Hepatocyte (in vitro differentiated cells): ENCODE measurements at regions not wholly inside any gene's neighbourhood (a gene's known extent, or its start where the extent isn't known, plus 50 kb on each side); places are given as distances from the start of the nearest gene placed in this dataset.

ENCODE experiments used
- DNase-seq: peaks from one replicate; pipeline ENCODE4 v3.0.0-alpha.2; 2016; ENCODE audit warnings: low spot score
- H2AFZ ChIP-seq: fragments of 200-600 bp; sonication (generic); 2 replicates; pipeline ENCODE4 v1.6.0; 2016; ENCODE audit warnings: antibody characterized with exemption, mild to moderate bottlenecking
- H3K27ac ChIP-seq: fragments of 200-600 bp; sonication (generic); 2 replicates; pipeline ENCODE4 v1.5.1; 2016; ENCODE audit warnings: mild to moderate bottlenecking
- H3K27me3 ChIP-seq: fragments of 200-600 bp; sonication (generic); 2 replicates; pipeline ENCODE4 v1.6.1; 2016
- H3K36me3 ChIP-seq: fragments of 200-600 bp; sonication (generic); replicated peaks from 2 replicates; pipeline ENCODE4 v1.5.1; 2016; ENCODE audit warnings: low read depth; ENCODE audit not compliant: insufficient read depth
- H3K4me1 ChIP-seq: fragments of 200-600 bp; sonication (generic); 2 replicates; pipeline ENCODE4 v1.5.1; 2016; ENCODE audit warnings: mild to moderate bottlenecking, moderate library complexity; ENCODE audit not compliant: insufficient read depth
- H3K4me2 ChIP-seq: fragments of 200-600 bp; sonication (generic); 2 replicates; pipeline ENCODE4 v1.6.0; 2016
- H3K4me3 ChIP-seq: fragments of 200-600 bp; sonication (generic); 2 replicates; pipeline ENCODE4 v1.5.1; 2016; ENCODE audit warnings: mild to moderate bottlenecking
- H3K79me2 ChIP-seq: fragments of 200-600 bp; sonication (generic); 2 replicates; pipeline ENCODE4 v1.6.0; 2017; ENCODE audit warnings: mild to moderate bottlenecking
- H3K9me2 ChIP-seq: fragments of 200-600 bp; sonication (generic); replicated peaks from 2 replicates; pipeline ENCODE4 v1.6.0; 2017; ENCODE audit warnings: mild to moderate bottlenecking; ENCODE audit not compliant: insufficient read depth
- H3K9me3 ChIP-seq: fragments of 200-600 bp; sonication (generic); 2 replicates; pipeline ENCODE4 v1.5.1; 2016; ENCODE audit warnings: low read depth, mild to moderate bottlenecking
- H4K20me1 ChIP-seq: fragments of 200-600 bp; sonication (generic); 2 replicates; pipeline ENCODE4 v1.6.0; 2016; ENCODE audit warnings: mild to moderate bottlenecking; ENCODE audit not compliant: insufficient read depth, poor library complexity, severe bottlenecking
- EZH2 ChIP-seq: fragments of 200-600 bp; sonication (generic); IDR thresholded peaks from 2 replicates; pipeline ENCODE4 v1.6.1; 2016; ENCODE audit warnings: antibody characterized with exemption, mild to moderate bottlenecking, borderline replicate concordance
- EZH2phosphoT487 ChIP-seq: fragments of 200-600 bp; sonication (generic); IDR thresholded peaks from one replicate; pipeline ENCODE4 v1.6.1; 2018; ENCODE audit warnings: antibody characterized with exemption, mild to moderate bottlenecking, low read depth, moderate library complexity; ENCODE audit not compliant: unreplicated experiment, severe bottlenecking
- WGBS: methylation state at CpG from one replicate; pipeline ENCODE4 v1.1.6; 2016; ENCODE audit warnings: low lambda C conversion rate; ENCODE audit errors: missing lambda C conversion rate; 5-methylcytosine and 5-hydroxymethylcytosine counted together
- TF ChIP-seq, protein P1 (sequence below): fragments of 200-600 bp; sonication (generic); IDR thresholded peaks from 2 replicates; pipeline ENCODE4 v1.5.1; 2016; ENCODE audit warnings: antibody characterized with exemption, mild to moderate bottlenecking; ENCODE audit not compliant: poor library complexity

DNA sequence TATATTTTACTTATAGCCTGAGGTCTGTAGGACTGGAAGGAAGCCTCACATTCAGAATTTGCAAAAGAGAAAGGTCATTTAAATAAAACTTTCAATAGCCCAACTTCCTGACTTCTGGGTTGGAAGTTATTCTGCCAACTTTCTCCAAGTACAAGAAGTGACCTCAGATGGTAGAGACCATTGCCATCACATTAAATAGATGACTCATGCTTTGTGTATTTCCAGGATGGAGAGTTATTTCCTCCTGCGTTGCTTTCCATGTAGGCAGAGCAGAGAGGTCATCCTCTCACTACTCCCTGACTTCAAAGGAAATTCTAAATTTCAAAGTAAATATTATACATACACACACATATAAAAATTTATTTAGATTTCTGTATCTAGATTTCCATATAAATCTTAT, 73.0 kb upstream of the NR3C2 start:
- Histone ChIP-seq H3K4me3 (no peak overlapping the region), H3K36me3 (no peaks in the 10 kb centered on the region), H4K20me1 (no peaks in the 10 kb centered on the region), H3K4me1 (no peaks in the 10 kb centered on the region), H3K4me2 (no peak overlapping the region), H3K9me3 (no peaks in the 10 kb centered on the region), H3K9me2 (no peaks in the 10 kb centered on the region), H3K27ac (no peak overlapping the region), H3K27me3 (no peaks in the 10 kb centered on the region), H3K79me2 (no peaks in the 10 kb centered on the region), H2AFZ (no peak overlapping the region)
- no peak for TF ChIP-seq EZH2phosphoT487
- TF ChIP-seq, protein P1, sequence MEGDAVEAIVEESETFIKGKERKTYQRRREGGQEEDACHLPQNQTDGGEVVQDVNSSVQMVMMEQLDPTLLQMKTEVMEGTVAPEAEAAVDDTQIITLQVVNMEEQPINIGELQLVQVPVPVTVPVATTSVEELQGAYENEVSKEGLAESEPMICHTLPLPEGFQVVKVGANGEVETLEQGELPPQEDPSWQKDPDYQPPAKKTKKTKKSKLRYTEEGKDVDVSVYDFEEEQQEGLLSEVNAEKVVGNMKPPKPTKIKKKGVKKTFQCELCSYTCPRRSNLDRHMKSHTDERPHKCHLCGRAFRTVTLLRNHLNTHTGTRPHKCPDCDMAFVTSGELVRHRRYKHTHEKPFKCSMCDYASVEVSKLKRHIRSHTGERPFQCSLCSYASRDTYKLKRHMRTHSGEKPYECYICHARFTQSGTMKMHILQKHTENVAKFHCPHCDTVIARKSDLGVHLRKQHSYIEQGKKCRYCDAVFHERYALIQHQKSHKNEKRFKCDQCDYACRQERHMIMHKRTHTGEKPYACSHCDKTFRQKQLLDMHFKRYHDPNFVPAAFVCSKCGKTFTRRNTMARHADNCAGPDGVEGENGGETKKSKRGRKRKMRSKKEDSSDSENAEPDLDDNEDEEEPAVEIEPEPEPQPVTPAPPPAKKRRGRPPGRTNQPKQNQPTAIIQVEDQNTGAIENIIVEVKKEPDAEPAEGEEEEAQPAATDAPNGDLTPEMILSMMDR = no peak
- TF ChIP-seq EZH2 = no peak
- WGBS = 63% methylated on average over 1 of the region's 1 CpG
- no peak for DNase-seq

DNA sequence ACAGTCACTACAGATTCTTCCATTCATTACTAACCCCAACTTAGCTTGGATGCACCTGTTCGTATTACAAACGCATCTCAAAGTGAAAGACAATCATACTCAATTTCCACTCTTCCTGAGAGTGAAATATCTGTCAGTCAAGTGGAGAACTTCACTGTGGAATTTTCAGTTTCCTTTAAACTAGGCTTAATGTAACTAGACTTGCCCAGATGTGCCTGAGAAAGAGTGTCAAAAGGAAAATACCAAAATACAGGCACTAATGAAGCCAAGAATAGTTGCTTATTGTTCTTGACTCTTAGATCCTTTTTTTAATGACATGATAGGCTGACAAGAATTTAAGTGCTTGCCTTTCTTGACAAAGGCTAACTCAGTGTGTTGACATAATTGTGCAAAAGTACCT, 72.4 kb upstream of the NR3C2 start:
- Histone ChIP-seq H3K27ac (no peak overlapping the region), H3K4me2 (no peak overlapping the region), H2AFZ (no peak overlapping the region), H4K20me1 (no peaks in the 10 kb centered on the region), H3K9me3 (no peaks in the 10 kb centered on the region), H3K4me3 (no peak overlapping the region), H3K9me2 (no peaks in the 10 kb centered on the region), H3K36me3 (no peaks in the 10 kb centered on the region), H3K79me2 (no peaks in the 10 kb centered on the region), H3K4me1 (no peaks in the 10 kb centered on the region), H3K27me3 (no peaks in the 10 kb centered on the region)
- DNase-seq = no peak
- TF ChIP-seq EZH2 = no peak
- TF ChIP-seq EZH2phosphoT487 = no peak
- TF ChIP-seq, protein P1 = no peak
- WGBS = 93% methylated on average over 2 of the region's 2 CpGs

DNA sequence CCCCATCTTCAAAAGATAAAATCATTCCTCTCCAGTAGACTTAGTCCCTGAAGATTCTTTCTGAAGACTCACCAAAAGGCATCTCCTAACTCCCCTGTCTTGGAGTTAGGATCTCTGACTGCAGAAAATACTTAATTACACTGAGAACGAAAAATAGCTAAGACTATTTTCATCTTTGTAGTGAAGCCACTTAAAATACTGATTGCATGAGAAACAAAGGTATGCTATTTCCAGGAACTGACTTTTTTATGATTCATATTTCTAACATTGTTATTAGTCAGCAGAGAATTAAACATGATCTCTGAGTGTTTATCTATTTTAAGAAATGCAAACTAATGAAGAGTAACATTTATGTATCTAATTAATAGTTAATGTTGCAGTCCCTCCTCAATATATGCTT, 71.8 kb upstream of the NR3C2 start:
- H3K36me3 ChIP-seq = no peaks in the 10 kb centered on the region
- H3K27ac ChIP-seq = no peak overlapping the region
- H4K20me1 ChIP-seq = no peaks in the 10 kb centered on the region
- H3K4me1 ChIP-seq = no peaks in the 10 kb centered on the region
- H3K9me3 ChIP-seq = no peaks in the 10 kb centered on the region
- no peak for TF ChIP-seq EZH2phosphoT487
- TF ChIP-seq, protein P1 = no peak
- no peaks in the 10 kb centered on the region for H3K79me2 ChIP-seq
- DNase-seq = no peak
- H2AFZ ChIP-seq = no peak overlapping the region
- H3K4me3 ChIP-seq = no peak overlapping the region
- no peaks in the 10 kb centered on the region for H3K9me2 ChIP-seq
- no peak overlapping the region for H3K4me2 ChIP-seq
- no peaks in the 10 kb centered on the region for H3K27me3 ChIP-seq
- 63% methylated on average over 1 of the region's 1 CpG for WGBS

DNA sequence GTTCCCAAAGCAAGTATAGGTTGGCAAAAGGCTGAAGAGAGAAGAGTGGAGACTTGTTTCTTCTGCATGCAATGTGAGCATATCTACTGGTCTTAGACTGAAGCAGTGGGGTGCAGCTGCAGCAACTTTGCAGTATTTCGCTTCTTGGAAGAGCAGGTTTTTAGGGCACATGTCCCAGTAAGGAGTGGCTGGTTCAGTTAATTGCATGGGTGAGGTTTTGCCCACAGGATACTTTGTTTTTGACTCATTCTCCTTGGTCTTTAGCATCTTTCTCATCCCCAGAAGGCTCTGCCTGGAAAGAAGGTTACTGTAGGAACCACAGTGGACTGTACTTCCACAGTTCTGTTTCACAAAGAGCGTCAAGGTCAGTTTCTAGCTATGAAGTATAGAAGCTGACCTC, 68.0 kb upstream of the NR3C2 start:
- no peak overlapping the region for H3K4me3 ChIP-seq

More for the DNA sequence above, 68.0 kb upstream of the NR3C2 start:
- no peaks in the 10 kb centered on the region for H3K4me1 ChIP-seq
- H4K20me1 ChIP-seq = no peaks in the 10 kb centered on the region
- H3K9me3 ChIP-seq = no peaks in the 10 kb centered on the region
- H3K27ac ChIP-seq = no peak overlapping the region
- H3K9me2 ChIP-seq = no peaks in the 10 kb centered on the region
- no peak overlapping the region for H3K4me2 ChIP-seq
- TF ChIP-seq EZH2phosphoT487 = no peak
- TF ChIP-seq, protein P1 = no peak
- TF ChIP-seq EZH2 = no peak
- H3K36me3 ChIP-seq = no peaks in the 10 kb centered on the region
- no peaks in the 10 kb centered on the region for H3K79me2 ChIP-seq
- no peaks in the 10 kb centered on the region for H3K27me3 ChIP-seq
- no peak overlapping the region for H2AFZ ChIP-seq
- 84% methylated on average over 2 of the region's 2 CpGs for WGBS
- DNase-seq = no peak
